Rectal smooth muscle tissue (tissue), 1 donor: ENCODE measurements at regions not wholly inside any gene's neighbourhood (a gene's known extent, or its start where the extent isn't known, plus 50 kb on each side); places are given as distances from the start of the nearest gene placed in this dataset.

Experiments used
- H3K27ac ChIP-seq: one replicate; pipeline ENCODE4 v1.7.0; 2013; ENCODE audit warnings: low read depth, low read length, inconsistent platforms
- H3K27me3 ChIP-seq: one replicate; pipeline ENCODE4 v1.7.0; 2013; ENCODE audit warnings: low read length; ENCODE audit not compliant: control insufficient read depth, insufficient read depth
- H3K36me3 ChIP-seq: one replicate; pipeline ENCODE4 v1.7.0; 2013; ENCODE audit warnings: low read length; ENCODE audit not compliant: control insufficient read depth, insufficient read depth
- H3K4me1 ChIP-seq: one replicate; pipeline ENCODE4 v1.7.0; 2013; ENCODE audit warnings: low read length; ENCODE audit not compliant: control insufficient read depth, insufficient read depth
- H3K4me3 ChIP-seq: one replicate; pipeline ENCODE4 v1.7.0; 2013; ENCODE audit warnings: low read length
- H3K9ac ChIP-seq: one replicate; pipeline ENCODE4 v1.7.0; 2013; ENCODE audit warnings: low read length

- Histone ChIP-seq H3K4me1 (peaks cover 9% of the 10 kb centered on the region), H3K4me3 (no peak overlapping the region), H3K27ac (peak overlapping the region; percentile 56), H3K9ac (no peak overlapping the region), H3K27me3 (no peaks in the 10 kb centered on the region), H3K36me3 (no peaks in the 10 kb centered on the region)
Measured at GRCh38 chr2:217074576-217075255, 214.9 kb upstream of the TNP1 start.

DNA sequence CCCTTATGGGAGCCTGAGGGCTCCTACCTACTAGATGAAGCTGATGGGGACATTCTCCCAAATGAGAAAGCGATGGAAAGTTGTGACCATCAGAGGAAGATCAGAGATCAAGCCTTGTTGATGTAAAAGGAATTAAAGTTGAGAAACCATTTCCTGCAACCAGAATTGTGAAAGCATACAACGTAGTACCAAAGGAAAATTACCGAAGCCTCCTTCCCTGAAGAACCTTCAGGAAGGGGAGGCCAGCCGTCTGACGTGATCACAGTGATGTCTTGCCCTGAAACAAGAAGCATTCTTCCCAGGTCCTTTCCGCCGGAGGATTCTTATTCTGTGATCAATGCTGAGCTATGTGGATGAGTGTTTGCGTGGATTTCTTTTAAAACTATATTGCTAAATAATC is 211.6 kb upstream of the TNP1 start:
- Histone ChIP-seq H3K9ac (no peak overlapping the region), H3K36me3 (no peaks in the 10 kb centered on the region), H3K4me1 (peaks cover 9% of the 10 kb centered on the region), H3K27me3 (no peaks in the 10 kb centered on the region), H3K4me3 (no peak overlapping the region), H3K27ac (no peak overlapping the region)

- Histone ChIP-seq H3K4me1 (peaks cover 9% of the 10 kb centered on the region), H3K27me3 (no peaks in the 10 kb centered on the region), H3K9ac (no peak overlapping the region), H3K27ac (no peak overlapping the region), H3K36me3 (no peaks in the 10 kb centered on the region), H3K4me3 (no peak overlapping the region)
Measured at GRCh38 chr2:217070611-217071010, 210.7 kb upstream of the TNP1 start.

GRCh38 chr2:217070043-217070430 is 210.2 kb upstream of the TNP1 start:
- H3K27ac ChIP-seq: no peak overlapping the region

DNA sequence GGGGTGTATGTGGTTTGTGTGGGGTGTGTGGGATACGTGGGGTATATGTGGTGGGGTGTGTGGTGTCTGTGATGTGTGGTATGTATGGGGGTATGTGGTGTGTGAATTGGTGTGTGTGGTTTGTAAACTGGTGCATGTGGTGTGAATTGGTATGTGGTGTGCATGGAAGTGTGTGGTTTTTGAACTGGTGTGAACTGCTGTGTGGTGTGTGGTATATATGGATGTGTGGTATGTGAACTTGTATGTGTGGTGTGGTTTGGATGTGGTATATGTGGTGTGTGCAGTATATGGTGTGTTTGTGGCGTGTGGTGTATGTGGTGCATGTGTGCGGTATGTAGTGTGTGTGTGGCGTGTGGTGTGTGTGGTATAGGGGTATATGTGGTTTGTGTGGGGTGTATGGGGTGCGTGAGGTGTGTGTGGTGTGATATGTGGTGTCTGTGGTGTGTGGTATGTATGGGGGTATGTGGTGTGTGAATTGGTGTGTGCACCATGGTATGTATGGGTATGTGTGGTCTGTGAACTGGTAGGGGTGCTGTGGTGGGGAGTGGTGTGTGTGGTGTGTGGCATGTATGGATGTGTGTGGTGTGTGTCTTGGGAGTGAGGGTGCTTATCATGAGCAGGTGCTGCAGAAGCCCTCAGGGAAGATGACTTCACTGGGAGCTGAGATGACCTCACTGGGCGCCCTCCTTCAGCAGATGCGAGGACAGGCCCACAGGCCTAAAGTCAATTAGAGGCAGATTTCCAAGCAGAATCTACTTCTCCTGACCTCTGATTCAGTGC is 209.6 kb upstream of the TNP1 start:
- Histone ChIP-seq H3K9ac (no peak overlapping the region), H3K27me3 (no peaks in the 10 kb centered on the region), H3K4me1 (peaks cover 2% of the 10 kb centered on the region), H3K36me3 (no peaks in the 10 kb centered on the region), H3K4me3 (no peak overlapping the region), H3K27ac (no peak overlapping the region)

More at GRCh38 chr2:217070043-217070430, 210.2 kb upstream of the TNP1 start:
- Histone ChIP-seq H3K36me3 (no peaks in the 10 kb centered on the region), H3K4me3 (no peak overlapping the region), H3K27me3 (no peaks in the 10 kb centered on the region), H3K9ac (no peak overlapping the region), H3K4me1 (peaks cover 4% of the 10 kb centered on the region)

DNA sequence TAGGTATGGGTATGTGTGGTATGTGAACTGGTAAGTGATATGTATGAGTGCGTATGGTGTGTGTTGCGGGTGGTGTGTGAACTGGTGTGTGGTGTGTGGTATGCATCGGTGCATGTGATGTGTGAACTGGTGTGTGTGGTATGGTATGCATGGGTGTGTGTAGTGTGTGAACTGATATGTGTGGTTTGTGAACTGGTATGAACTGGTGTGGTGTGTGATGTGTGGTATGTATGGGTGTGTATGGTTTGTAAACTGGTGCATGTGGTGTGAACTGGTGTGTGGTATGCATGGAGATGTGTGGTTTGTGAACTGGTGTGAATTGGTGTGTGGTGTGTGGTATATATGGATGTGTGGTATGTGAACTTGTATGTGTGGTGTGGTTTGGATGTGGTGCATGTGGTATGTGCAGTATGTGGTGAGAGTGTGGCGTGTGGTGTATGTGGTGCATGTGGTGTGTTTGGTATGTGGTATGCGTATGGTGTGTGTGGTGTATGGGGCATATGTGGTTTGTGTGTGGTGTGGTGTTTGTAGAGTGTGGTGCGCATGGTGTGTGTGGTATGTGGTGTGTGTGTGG is 208.9 kb upstream of the TNP1 start:
- Histone ChIP-seq H3K9ac (no peak overlapping the region), H3K4me1 (peaks cover 2% of the 10 kb centered on the region), H3K27me3 (no peaks in the 10 kb centered on the region), H3K27ac (no peak overlapping the region), H3K36me3 (no peaks in the 10 kb centered on the region), H3K4me3 (no peak overlapping the region)

GRCh38 chr2:217067787-217068186 is 207.9 kb upstream of the TNP1 start:
- H3K36me3 ChIP-seq: no peaks in the 10 kb centered on the region

GRCh38 chr2:217066510-217067270 is 206.8 kb upstream of the TNP1 start:
- no peak overlapping the region for H3K4me3 ChIP-seq

More at GRCh38 chr2:217067787-217068186, 207.9 kb upstream of the TNP1 start:
- H3K9ac ChIP-seq: no peak overlapping the region
- no peak overlapping the region for H3K4me3 ChIP-seq
- no peak overlapping the region for H3K27ac ChIP-seq
- H3K27me3 ChIP-seq: no peaks in the 10 kb centered on the region
- H3K4me1 ChIP-seq: peaks cover 3% of the 10 kb centered on the region

GRCh38 chr2:217065695-217066405 is 206.0 kb upstream of the TNP1 start:
- Histone ChIP-seq H3K27me3 (no peaks in the 10 kb centered on the region), H3K4me1 (peaks cover 4% of the 10 kb centered on the region), H3K36me3 (no peaks in the 10 kb centered on the region), H3K4me3 (no peak overlapping the region), H3K27ac (peak overlapping the region; percentile 76), H3K9ac (no peak overlapping the region)

More at GRCh38 chr2:217066510-217067270, 206.8 kb upstream of the TNP1 start:
- no peaks in the 10 kb centered on the region for H3K27me3 ChIP-seq
- H3K27ac ChIP-seq: peak overlapping the region; percentile 76
- no peak overlapping the region for H3K9ac ChIP-seq
- H3K4me1 ChIP-seq: peaks cover 4% of the 10 kb centered on the region
- H3K36me3 ChIP-seq: no peaks in the 10 kb centered on the region

GRCh38 chr2:217065012-217065290 is 205.1 kb upstream of the TNP1 start:
- no peak overlapping the region for H3K27ac ChIP-seq

DNA sequence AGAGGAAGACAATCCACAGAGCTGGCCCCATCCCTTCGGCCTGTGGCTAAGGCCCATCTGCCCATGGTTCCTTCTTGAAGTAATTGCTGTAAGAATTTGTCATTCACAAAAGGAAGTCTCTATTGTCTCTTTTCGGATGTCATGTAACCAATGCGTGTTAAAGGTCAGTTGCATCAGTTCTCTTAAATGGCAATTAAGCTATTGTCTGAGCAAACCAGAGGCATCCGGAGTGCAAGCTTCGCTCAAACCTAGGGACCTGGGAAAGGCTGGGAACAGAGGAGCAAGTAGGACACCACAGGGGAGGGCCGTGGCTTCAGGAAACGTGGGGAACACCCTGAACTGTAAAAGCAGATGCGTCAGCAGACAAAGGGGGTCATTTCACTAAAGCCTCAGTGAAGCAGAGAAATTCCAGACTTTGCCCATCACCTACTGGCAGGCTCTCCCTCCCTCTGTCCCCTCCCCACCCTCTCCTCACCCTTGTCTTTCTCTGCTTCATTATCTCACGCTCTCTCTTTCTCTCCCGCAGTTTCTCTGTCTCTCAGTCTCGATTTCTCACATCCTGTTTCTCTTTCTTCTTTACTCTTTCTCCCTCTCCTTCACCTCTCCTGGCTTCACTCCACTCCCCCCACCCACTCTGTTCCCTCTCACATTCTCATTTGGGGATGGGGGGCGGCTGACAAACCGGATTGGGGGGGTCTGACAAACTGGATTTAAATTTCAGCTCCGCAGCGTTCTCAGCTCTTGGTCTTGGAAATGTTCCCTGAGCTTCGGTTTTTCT is 204.6 kb upstream of the TNP1 start:
- H3K36me3 ChIP-seq: no peaks in the 10 kb centered on the region
- no peak overlapping the region for H3K9ac ChIP-seq
- H3K27ac ChIP-seq: no peak overlapping the region
- H3K4me1 ChIP-seq: peaks cover 4% of the 10 kb centered on the region
- H3K27me3 ChIP-seq: no peaks in the 10 kb centered on the region
- H3K4me3 ChIP-seq: peak overlapping the region; percentile 19

More at GRCh38 chr2:217065012-217065290, 205.1 kb upstream of the TNP1 start:
- H3K4me3 ChIP-seq: peak overlapping the region; percentile 19
- no peaks in the 10 kb centered on the region for H3K27me3 ChIP-seq
- H3K4me1 ChIP-seq: peaks cover 4% of the 10 kb centered on the region
- no peak overlapping the region for H3K9ac ChIP-seq
- H3K36me3 ChIP-seq: no peaks in the 10 kb centered on the region
